Activated T-cell treated with anti-CD3 and anti-CD28 coated beads, Interleukin-2, amount 50 U/mL, for 24 hours (primary cell): ENCODE measurements at regions not wholly inside any gene's neighbourhood (a gene's known extent, or its start where the extent isn't known, plus 50 kb on each side); places are given as distances from the start of the nearest gene placed in this dataset.

Experiments
- DNase-seq: peaks from one replicate; pipeline ENCODE4 v3.0.0-alpha.2; 2020
- H3K27ac Mint-ChIP-seq: 2 replicates; pipeline ENCODE4 v1.8.0; 2020; ENCODE audit warnings: mild to moderate bottlenecking, mixed read lengths
- H3K27me3 Mint-ChIP-seq: 2 replicates; pipeline ENCODE4 v1.8.0; 2020; ENCODE audit warnings: mixed read lengths
- H3K36me3 Mint-ChIP-seq: 2 replicates; pipeline ENCODE4 v1.8.0; 2020; ENCODE audit warnings: low read depth, mixed read lengths
- H3K4me1 Mint-ChIP-seq: 2 replicates; pipeline ENCODE4 v1.8.0; 2020; ENCODE audit warnings: low read depth, mixed read lengths
- H3K4me3 Mint-ChIP-seq: 2 replicates; pipeline ENCODE4 v1.8.0; 2020; ENCODE audit warnings: mild to moderate bottlenecking, moderate library complexity, mixed read lengths
- H3K9me3 Mint-ChIP-seq: 2 replicates; pipeline ENCODE4 v1.8.0; 2020; ENCODE audit warnings: mixed read lengths

- Mint-ChIP-seq H3K4me1 (no peaks in the 10 kb centered on the region), H3K36me3 (no peaks in the 10 kb centered on the region), H3K27me3 (no peaks in the 10 kb centered on the region), H3K9me3 (no peaks in the 10 kb centered on the region), H3K27ac (no peak overlapping the region), H3K4me3 (no peak overlapping the region)
- DNase-seq, result no peak
Measured at GRCh38 chr13:73138638-73139491, 80.1 kb downstream of the KLF5 start.

- H3K27ac Mint-ChIP-seq, result no peak overlapping the region
- DNase-seq, result no peak
- no peaks in the 10 kb centered on the region for H3K36me3 Mint-ChIP-seq
- H3K4me1 Mint-ChIP-seq, result no peaks in the 10 kb centered on the region
- no peaks in the 10 kb centered on the region for H3K27me3 Mint-ChIP-seq
- no peaks in the 10 kb centered on the region for H3K9me3 Mint-ChIP-seq
- H3K4me3 Mint-ChIP-seq, result no peak overlapping the region
Measured at GRCh38 chr13:73138276-73138637, 79.5 kb downstream of the KLF5 start.

GRCh38 chr13:73136776-73137175 lies 78.0 kb downstream of the KLF5 start:
- Mint-ChIP-seq H3K4me3 (no peak overlapping the region), H3K27me3 (no peaks in the 10 kb centered on the region), H3K27ac (no peak overlapping the region), H3K36me3 (no peaks in the 10 kb centered on the region), H3K9me3 (no peaks in the 10 kb centered on the region), H3K4me1 (no peaks in the 10 kb centered on the region)
- no peak for DNase-seq

- DNase-seq, result no peak
- H3K4me3 Mint-ChIP-seq, result no peak overlapping the region
- peaks cover 3% of the 10 kb centered on the region for H3K4me1 Mint-ChIP-seq
- H3K27me3 Mint-ChIP-seq, result no peaks in the 10 kb centered on the region
- no peaks in the 10 kb centered on the region for H3K9me3 Mint-ChIP-seq
- no peaks in the 10 kb centered on the region for H3K36me3 Mint-ChIP-seq
- no peak overlapping the region for H3K27ac Mint-ChIP-seq
Measured at GRCh38 chr13:73133531-73133930, 74.7 kb downstream of the KLF5 start.

- Mint-ChIP-seq H3K27me3 (peaks cover 2% of the 10 kb centered on the region), H3K4me3 (no peak overlapping the region), H3K36me3 (no peaks in the 10 kb centered on the region), H3K9me3 (no peaks in the 10 kb centered on the region), H3K4me1 (peaks cover 3% of the 10 kb centered on the region), H3K27ac (no peak overlapping the region)
- no peak for DNase-seq
Measured at GRCh38 chr13:73131247-73131646, 72.4 kb downstream of the KLF5 start.

- Mint-ChIP-seq H3K27ac (no peak overlapping the region), H3K4me1 (peaks cover 3% of the 10 kb centered on the region), H3K36me3 (no peaks in the 10 kb centered on the region), H3K27me3 (peaks cover 2% of the 10 kb centered on the region), H3K4me3 (no peak overlapping the region), H3K9me3 (no peaks in the 10 kb centered on the region)
- DNase-seq, result no peak
Measured at GRCh38 chr13:73129023-73129422, 70.2 kb downstream of the KLF5 start.
